ENCODE measurements at regions not wholly inside any gene's neighbourhood (a gene's known extent, or its start where the extent isn't known, plus 50 kb on each side); places are given as distances from the start of the nearest gene placed in this dataset.

DNA sequence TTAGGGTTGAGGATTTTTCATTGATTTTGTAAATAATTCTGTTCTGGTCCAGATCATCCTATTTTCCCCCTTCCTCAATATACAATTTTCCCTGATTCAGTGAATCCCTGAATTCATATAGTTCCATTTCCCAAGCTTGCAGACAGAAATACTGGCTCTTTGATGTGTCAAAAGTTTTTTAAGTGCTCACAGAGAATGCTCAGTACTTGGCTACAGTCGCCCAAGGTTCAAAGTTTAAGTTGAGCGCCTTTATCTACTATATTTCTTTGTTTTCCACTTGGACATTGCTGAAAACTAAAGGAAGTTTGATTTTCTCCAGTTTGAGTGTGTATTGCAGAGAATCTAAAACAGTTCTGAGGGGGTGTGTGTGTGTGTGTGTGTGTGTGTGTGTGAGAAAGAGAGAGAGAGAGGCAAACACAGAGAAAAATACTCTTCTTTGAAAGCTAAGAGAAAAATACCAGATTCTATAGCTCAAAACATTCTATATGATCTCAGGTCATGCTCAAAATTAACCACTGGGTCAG lies 136.2 kb upstream of the ACO1 start:
- H2AFZ ChIP-seq (ENCODE audit: low read length): no peak overlapping the region
- no CpG with 5 or more reads among the region's 2 CpGs for WGBS (ENCODE audit: extremely low coverage, insufficient read length, low lambda C conversion rate)

More for the DNA sequence above, 136.2 kb upstream of the ACO1 start:
- Histone ChIP-seq H3K18ac (ENCODE audit: insufficient read length, low read depth, low read length) (no peak overlapping the region), H2BK12ac (ENCODE audit: insufficient read length, low read depth, low read length) (no peak overlapping the region), H2BK20ac (ENCODE audit: low read depth, low read length, poor library complexity, severe bottlenecking) (no peak overlapping the region), H4K5ac (ENCODE audit: insufficient read length, low read depth, low read length) (no peak overlapping the region), H2AK5ac (ENCODE audit: insufficient read length, low read length) (no peak overlapping the region), H3K79me2 (ENCODE audit: insufficient read depth, low read length) (no peaks in the 10 kb centered on the region), H3K23ac (ENCODE audit: insufficient read length, low read depth, low read length) (no peak overlapping the region), H3T11ph (ENCODE audit: low read length) (no peak overlapping the region), H3K4ac (ENCODE audit: low read depth, low read length) (no peak overlapping the region), H3K27ac (ENCODE audit: insufficient read length, low read depth, low read length) (no peak overlapping the region), H3K23me2 (ENCODE audit: insufficient read length, low read depth, low read length, poor library complexity, severe bottlenecking) (no peaks in the 10 kb centered on the region), H2BK120ac (ENCODE audit: low read depth, low read length, poor library complexity, severe bottlenecking) (no peak overlapping the region), H4K8ac (replicated peaks; ENCODE audit: insufficient read length, low read depth, low read length) (no peak overlapping the region), H4K91ac (ENCODE audit: insufficient read length, low read depth, low read length) (no peak overlapping the region), H3K56ac (ENCODE audit: insufficient read length, low read depth, low read length) (no peak overlapping the region), H3K4me2 (ENCODE audit: insufficient read depth, insufficient read length, low read length) (no peak overlapping the region), H3K79me1 (ENCODE audit: insufficient read depth, low read depth, low read length, poor library complexity, severe bottlenecking) (no peaks in the 10 kb centered on the region), H2BK15ac (ENCODE audit: low read depth, low read length) (no peak overlapping the region), H4K20me1 (ENCODE audit: control insufficient read depth, insufficient read depth, insufficient read length) (no peaks in the 10 kb centered on the region), H3K9ac (ENCODE audit: extremely low read depth, insufficient read length, low read length) (no peak overlapping the region), H3K4me1 (ENCODE audit: insufficient read depth, low read length) (no peaks in the 10 kb centered on the region), H3K14ac (ENCODE audit: insufficient read depth, low read length) (no peak overlapping the region), H2BK5ac (ENCODE audit: insufficient read length, low read length) (no peak overlapping the region), H3K9me3 (ENCODE audit: control insufficient read depth, low read depth, low read length) (no peaks in the 10 kb centered on the region), H3K27me3 (ENCODE audit: insufficient read depth, low read length) (no peaks in the 10 kb centered on the region)
- no peak for TF ChIP-seq CTCF (conservative IDR thresholded peaks at IDR 0.05)
- Mint-ChIP-seq H3K4me3 (no peak overlapping the region), H3K27ac (no peak overlapping the region), H3K4me1 (peaks cover 0 to 2% of the 10 kb centered on the region in 2 experiments; a peak in 1 of 4 replicates), H3K27me3 (ENCODE audit: low read depth) (no peaks in the 10 kb centered on the region), H3K36me3 (ENCODE audit: insufficient read depth in 1 of 3, low read depth in 3 of 3) (peaks cover 2 to 4% (median 2%) of the 10 kb centered on the region in 3 experiments; a peak in 5 of 7 replicates), H3K9me3 (peaks cover 0 to 5% of the 10 kb centered on the region in 2 experiments; a peak in 4 of 5 replicates)
- DNase-seq: no peak

Data from H9 (cell line).